HepG2 (cell line): ENCODE measurements at regions not wholly inside any gene's neighbourhood (a gene's known extent, or its start where the extent isn't known, plus 50 kb on each side); places are given as distances from the start of the nearest gene placed in this dataset.

Source experiments
- ATAC-seq: fragments of 200-7000 bp; cut with Tn5 transposase; 3 replicates; pipeline ENCODE4 v1.9.1; 2020; ENCODE audit warnings: mild to moderate bottlenecking, moderate library complexity
- BruUV-seq: library from RNA; stranded (reverse); fragments of 400-500 nt; replicated peaks from 2 replicates; lab custom pipeline; 2021; lab: Mats Ljungman, UMichigan
- CTCF ChIA-PET: fragments of 300-600 bp; formaldehyde crosslinking; extraction: SDS; loops from one replicate; lab custom pipeline; 2021; ENCODE audit warnings: low total read pairs, inconsistent platforms, low intra/inter-chr PET ratio; lab: Yijun Ruan, JAX
- POLR2A ChIA-PET: fragments of 350-600 bp; sonication (Branson Sonifier 250); formaldehyde crosslinking; loops from one replicate; lab custom pipeline; 2020; ENCODE audit warnings: antibody characterized with exemption, inconsistent platforms; lab: Yijun Ruan, JAX
- DNase-seq: peaks from one replicate; pipeline ENCODE4 v3.0.0-alpha.2; 2015; ENCODE audit warnings: low spot score
- FAIRE-seq: peaks from 3 replicates; lab custom pipeline; 2011; peaks lifted over from hg19 to GRCh38; lab: Jason Lieb, UNC
- H2AFZ ChIP-seq: one replicate; pipeline ENCODE4 v1.6.1; 2011; ENCODE audit warnings: low read length, inconsistent platforms
- H3K27ac ChIP-seq: fragments of 300-600 bp; 3 replicates; pipeline ENCODE4 v1.8.0; 2011; ENCODE audit warnings: mixed run types, mild to moderate bottlenecking, mixed read lengths, low read length, inconsistent platforms; ENCODE audit not compliant: insufficient read depth; ENCODE audit errors: extremely low read length
- H3K27me3 ChIP-seq, 2 experiments: fragments of 200-600 bp in 1 of 2; 2 replicates in 1 of 2; 3 replicates in 1 of 2; pipeline versions ENCODE4 v1.6.0 to v1.8.0; 2011; ENCODE audit warnings: low read length in 2 of 2, mild to moderate bottlenecking in 2 of 2, moderate library complexity in 2 of 2, inconsistent platforms in 1 of 2; ENCODE audit not compliant: insufficient read depth in 2 of 2, control insufficient read depth in 1 of 2
- H3K36me3 ChIP-seq, 2 experiments: fragments of 200-600 bp in 1 of 2; replicated peaks in 1 of 2; 2 replicates in 1 of 2; 3 replicates in 1 of 2; pipeline versions ENCODE4 v1.5.1 to v1.8.0; 2011; ENCODE audit warnings: low read length in 2 of 2, inconsistent platforms in 1 of 2; ENCODE audit not compliant: insufficient read depth in 2 of 2, control insufficient read depth in 1 of 2
- H3K4me1 ChIP-seq: 2 replicates; pipeline ENCODE4 v1.5.1; 2012; ENCODE audit warnings: low read length, inconsistent platforms; ENCODE audit not compliant: insufficient read depth
- H3K4me2 ChIP-seq: 2 replicates; pipeline ENCODE4 v1.6.0; 2011; ENCODE audit warnings: low read depth, low read length, inconsistent platforms
- H3K4me3 ChIP-seq, 3 experiments: fragments of 200-600 bp in 1 of 3; sonication (generic), shearing (Covaris generic) in 1 of 3; replicated peaks in 1 of 3; 2 replicates each; pipeline ENCODE4 v1.5.1; 2011 to 2016; ENCODE audit warnings: low read length in 3 of 3, inconsistent platforms in 2 of 3, low read depth in 2 of 3, mild to moderate bottlenecking in 2 of 3, control low read depth in 1 of 3, mixed read lengths in 1 of 3; ENCODE audit not compliant: insufficient read depth in 1 of 3
- H3K79me2 ChIP-seq: one replicate; pipeline ENCODE4 v1.6.1; 2011; ENCODE audit warnings: low read length, inconsistent platforms; ENCODE audit not compliant: insufficient read depth
- H3K9ac ChIP-seq: 2 replicates; pipeline ENCODE4 v1.6.0; 2011; ENCODE audit warnings: mild to moderate bottlenecking, low read depth, low read length, inconsistent platforms; ENCODE audit not compliant: insufficient read depth
- H3K9me3 ChIP-seq: 2 replicates; pipeline ENCODE4 v1.5.1; 2012; ENCODE audit warnings: mild to moderate bottlenecking, low read length
- H4K20me1 ChIP-seq: 2 replicates; pipeline ENCODE4 v1.6.0; 2011; ENCODE audit warnings: inconsistent platforms, mild to moderate bottlenecking, low read length, moderate library complexity; ENCODE audit not compliant: insufficient read depth
- EP300 ChIP-seq, 3 experiments: sonication (generic) in 1 of 3; formaldehyde crosslinking in 1 of 3; IDR thresholded peaks; 2 replicates each; pipeline versions ENCODE4 v1.5.1 to v1.6.1; 2011 to 2020; ENCODE audit warnings: low read depth in 2 of 3, low read length in 2 of 3, borderline replicate concordance in 1 of 3, improper control_type of control experiment in 1 of 3, mild to moderate bottlenecking in 1 of 3, missing genetic modification reagents in 1 of 3, moderate library complexity in 1 of 3
- MAFK ChIP-seq, 2 experiments: IDR thresholded peaks in 1 of 2; conservative IDR thresholded peaks in 1 of 2; 2 replicates each; pipeline ENCODE4 v1.6.1; 2011; ENCODE audit warnings: improper control_type of control experiment in 2 of 2, low read length in 2 of 2
- MYNN ChIP-seq: sonication (generic); formaldehyde crosslinking; IDR thresholded peaks from 2 replicates; pipeline ENCODE4 v1.4.0; 2020; ENCODE audit warnings: mild to moderate bottlenecking, low read depth, missing genetic modification reagents
- POLR2AphosphoS5 ChIP-seq: IDR thresholded peaks from 2 replicates; pipeline ENCODE4 v1.6.1; 2012; ENCODE audit warnings: low read depth, low read length
- ZFP36L2 ChIP-seq: sonication (generic); formaldehyde crosslinking; IDR thresholded peaks from 2 replicates; pipeline ENCODE4 v1.4.0; 2020; ENCODE audit warnings: missing genetic modification reagents
- ZFP91 ChIP-seq: sonication (generic); formaldehyde crosslinking; IDR thresholded peaks from 2 replicates; pipeline ENCODE4 v1.9.0; 2022; ENCODE audit warnings: missing genetic modification reagents, mild to moderate bottlenecking, borderline replicate concordance
- ZNF260 ChIP-seq: sonication (generic); formaldehyde crosslinking; IDR thresholded peaks from 2 replicates; pipeline ENCODE4 v1.4.0; 2020; ENCODE audit warnings: missing genetic modification reagents, low read depth, mild to moderate bottlenecking, borderline replicate concordance
- ZNF276 ChIP-seq: sonication (generic); formaldehyde crosslinking; IDR thresholded peaks from 2 replicates; pipeline ENCODE4 v1.4.0; 2020; ENCODE audit warnings: mild to moderate bottlenecking, low read depth, missing genetic modification reagents
- ZNF567 ChIP-seq: sonication (generic); formaldehyde crosslinking; IDR thresholded peaks from 2 replicates; pipeline ENCODE4 v1.8.1; 2023; ENCODE audit warnings: mild to moderate bottlenecking, missing genetic modification reagents, borderline replicate concordance
- ZNF576 ChIP-seq: sonication (generic); formaldehyde crosslinking; IDR thresholded peaks from 2 replicates; pipeline ENCODE4 v1.4.0; 2020; ENCODE audit warnings: mild to moderate bottlenecking, missing genetic modification reagents
- ZNF737 ChIP-seq: sonication (generic); formaldehyde crosslinking; IDR thresholded peaks from 2 replicates; pipeline ENCODE4 v1.5.0; 2020; ENCODE audit warnings: missing genetic modification reagents, mild to moderate bottlenecking, borderline replicate concordance
- WGBS: methylation state at CpG from one replicate; pipeline ENCODE4 v1.1.6; 2017; ENCODE audit warnings: low lambda C conversion rate; 5-methylcytosine and 5-hydroxymethylcytosine counted together
- in situ Hi-C: cut with HindIII; loops from 2 replicates; pipeline ENCODE4 v1.10.0; 2017; ENCODE audit warnings: low pct_unique_long_range_greater_than_20kb; ENCODE audit not compliant: extremely low pct_ligation_motif_present
- intact Hi-C: fragments of 100-400 bp; cut with micrococcal nuclease; formaldehyde crosslinking; loops from one replicate; pipeline ENCODE4 v1.10.0; 2022; ENCODE audit not compliant: unreplicated experiment

DNA sequence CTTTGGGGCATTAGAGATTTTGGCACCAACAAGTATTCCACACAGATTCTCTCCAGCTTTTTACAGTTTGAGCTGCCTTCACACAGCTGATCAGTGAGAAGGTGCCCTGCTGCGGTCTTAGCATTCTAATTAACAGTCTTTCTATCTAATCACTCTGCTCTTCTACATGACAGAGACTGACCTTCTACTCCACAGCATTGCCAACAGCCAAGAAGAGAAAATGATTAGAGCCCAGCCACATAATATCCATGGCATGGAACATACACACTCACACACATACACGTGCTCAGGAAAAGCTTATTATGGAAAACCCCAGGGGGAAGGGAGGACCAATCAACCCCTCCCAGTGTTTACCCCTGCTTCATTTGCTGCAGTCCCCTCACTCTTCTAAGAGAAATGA, 76.1 kb upstream of the PPP2R3A start:
- no peak for TF ChIP-seq MAFK (conservative IDR thresholded peaks at IDR 0.05 in 1 of 2, IDR thresholded peaks at IDR 0.05 in 1 of 2; ENCODE audit: low read length in 2 of 2)
- TF ChIP-seq ZFP36L2 (CRISPR knock-in tag): no peak
- no peak for TF ChIP-seq ZFP91 (CRISPR knock-in tag)
- no peak for TF ChIP-seq MYNN (CRISPR knock-in tag)
- no peak for TF ChIP-seq ZNF276 (CRISPR knock-in tag)
- no peak for TF ChIP-seq EP300 (IDR thresholded peaks at IDR 0.05; ENCODE audit: low read depth in 2 of 2, low read length in 2 of 2)
- TF ChIP-seq EP300 (CRISPR knock-in tag; IDR thresholded peaks at IDR 0.05; ENCODE audit: borderline replicate concordance): no peak
- TF ChIP-seq ZNF737 (CRISPR knock-in tag): no peak
- no peak for TF ChIP-seq ZNF260 (CRISPR knock-in tag)
- TF ChIP-seq POLR2AphosphoS5: no peak
- TF ChIP-seq ZNF567 (CRISPR knock-in tag): no peak
- no peak for TF ChIP-seq ZNF576 (CRISPR knock-in tag)
- TF ChIP-seq, all 625 proteins: peak for 0
- 0% methylated on average over 2 of the region's 2 CpGs for WGBS
- no peaks in the 10 kb centered on the region for H3K9me3 ChIP-seq
- no peak for ATAC-seq
- no peak for FAIRE-seq
- no peaks in the 10 kb centered on the region for H3K79me2 ChIP-seq
- no peaks in the 10 kb centered on the region for H4K20me1 ChIP-seq
- ChIA-PET POLR2A (no interaction called here), CTCF (no interaction called here)
- no peak overlapping the region for H3K27ac ChIP-seq
- BruUV-seq: no TSS peak
- no peak overlapping the region for H3K9ac ChIP-seq
- no peaks in the 10 kb centered on the region for H3K36me3 ChIP-seq
- no peak for DNase-seq
- in situ Hi-C loops: loop anchor here (25.0 kb wide), 1 partner anchor 1277 kb away; no protein-coding TSS in a partner anchor
- intact Hi-C loops: no loop called here
- H3K4me2 ChIP-seq: no peak overlapping the region
- no peak overlapping the region for H2AFZ ChIP-seq
- H3K27me3 ChIP-seq: no peaks in the 10 kb centered on the region; a peak in 1 of 5 replicates
- no peak overlapping the region for H3K4me3 ChIP-seq
- no peaks in the 10 kb centered on the region for H3K4me1 ChIP-seq
